Thyroid gland (tissue), 4 donors: ENCODE measurements at regions not wholly inside any gene's neighbourhood (a gene's known extent, or its start where the extent isn't known, plus 50 kb on each side); places are given as distances from the start of the nearest gene placed in this dataset.

Experiments used
- POLR2A ChIP-seq, 2 donors: fragments of 450-650 bp; IDR thresholded peaks; one replicate each; pipeline ENCODE4 v1.6.1; 2017; ENCODE audit warnings: antibody characterized with exemption in 2 of 2, mild to moderate bottlenecking in 2 of 2, moderate library complexity in 1 of 2
- TF ChIP-seq, protein P1 (sequence below), 6 experiments: fragments of 200-600 bp in 3 of 6; fragments of 450-650 bp in 3 of 6; sonication (generic) in 3 of 6; IDR thresholded peaks; one replicate each; pipeline ENCODE4 v1.5.1; 2016 to 2019; ENCODE audit warnings: antibody characterized with exemption in 6 of 6, mild to moderate bottlenecking in 2 of 6, inconsistent platforms in 1 of 6, moderate library complexity in 1 of 6

DNA sequence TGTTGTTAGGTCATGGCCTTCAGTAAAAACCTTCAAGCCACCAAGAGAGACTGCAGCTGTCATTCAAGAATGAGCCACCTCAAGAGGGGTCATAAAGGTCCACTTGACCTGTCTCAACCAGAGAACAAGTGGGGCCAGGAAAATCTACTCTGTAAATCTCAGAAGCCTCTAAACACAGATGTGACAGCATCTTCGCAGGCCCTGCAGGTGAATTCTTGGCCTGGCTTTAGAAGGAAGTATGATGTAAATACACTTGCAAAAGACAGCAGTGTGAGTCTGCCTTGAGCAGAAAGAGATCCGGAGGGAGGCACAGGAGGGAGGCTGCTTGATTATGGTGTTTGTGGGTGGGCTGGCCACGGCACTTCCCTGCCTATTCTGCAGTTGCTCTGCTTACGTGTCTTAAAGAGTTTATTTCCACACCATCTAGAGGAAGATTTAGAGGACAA lies 1082.9 kb downstream of the UQCRFS1 start:
- TF ChIP-seq, protein P1, sequence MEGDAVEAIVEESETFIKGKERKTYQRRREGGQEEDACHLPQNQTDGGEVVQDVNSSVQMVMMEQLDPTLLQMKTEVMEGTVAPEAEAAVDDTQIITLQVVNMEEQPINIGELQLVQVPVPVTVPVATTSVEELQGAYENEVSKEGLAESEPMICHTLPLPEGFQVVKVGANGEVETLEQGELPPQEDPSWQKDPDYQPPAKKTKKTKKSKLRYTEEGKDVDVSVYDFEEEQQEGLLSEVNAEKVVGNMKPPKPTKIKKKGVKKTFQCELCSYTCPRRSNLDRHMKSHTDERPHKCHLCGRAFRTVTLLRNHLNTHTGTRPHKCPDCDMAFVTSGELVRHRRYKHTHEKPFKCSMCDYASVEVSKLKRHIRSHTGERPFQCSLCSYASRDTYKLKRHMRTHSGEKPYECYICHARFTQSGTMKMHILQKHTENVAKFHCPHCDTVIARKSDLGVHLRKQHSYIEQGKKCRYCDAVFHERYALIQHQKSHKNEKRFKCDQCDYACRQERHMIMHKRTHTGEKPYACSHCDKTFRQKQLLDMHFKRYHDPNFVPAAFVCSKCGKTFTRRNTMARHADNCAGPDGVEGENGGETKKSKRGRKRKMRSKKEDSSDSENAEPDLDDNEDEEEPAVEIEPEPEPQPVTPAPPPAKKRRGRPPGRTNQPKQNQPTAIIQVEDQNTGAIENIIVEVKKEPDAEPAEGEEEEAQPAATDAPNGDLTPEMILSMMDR (IDR thresholded peaks at IDR 0.05): no peak
- no peak for TF ChIP-seq POLR2A (IDR thresholded peaks at IDR 0.05)
